Loucy (cell line): ENCODE measurements at regions not wholly inside any gene's neighbourhood (a gene's known extent, or its start where the extent isn't known, plus 50 kb on each side); places are given as distances from the start of the nearest gene placed in this dataset.

Source experiments
- EZH2phosphoT487 ChIP-seq: fragments of 200-600 bp; IDR thresholded peaks from 2 replicates; pipeline ENCODE4 v1.6.1; 2018; ENCODE audit warnings: antibody characterized with exemption, mild to moderate bottlenecking, moderate library complexity, borderline replicate concordance
- TF ChIP-seq, protein P1 (sequence below): fragments of 200-600 bp; sonication (generic); conservative IDR thresholded peaks from 2 replicates; pipeline ENCODE4 v1.5.1; 2014; ENCODE audit warnings: mild to moderate bottlenecking, antibody characterized with exemption, low read length

DNA sequence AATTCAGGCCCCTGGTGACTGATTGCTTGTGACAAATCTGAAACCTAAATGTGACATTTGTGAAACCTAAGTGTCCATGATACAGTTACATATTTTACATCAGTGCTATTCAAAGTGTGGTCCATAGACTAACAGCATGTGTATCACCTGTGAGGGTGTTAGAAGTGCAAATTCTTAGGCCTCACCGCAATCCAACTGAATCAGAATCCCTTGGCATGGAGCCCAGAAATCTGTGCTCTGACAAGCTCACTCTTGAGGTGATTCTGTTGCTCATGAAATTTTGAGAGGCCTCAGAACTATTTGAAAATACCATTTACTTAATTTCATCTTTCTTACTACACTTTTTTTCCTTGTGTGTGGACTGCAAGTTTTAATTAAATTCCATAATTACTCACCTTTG is 587.9 kb downstream of the ADGRL2 start:
- TF ChIP-seq EZH2phosphoT487, result no peak
- TF ChIP-seq, protein P1, sequence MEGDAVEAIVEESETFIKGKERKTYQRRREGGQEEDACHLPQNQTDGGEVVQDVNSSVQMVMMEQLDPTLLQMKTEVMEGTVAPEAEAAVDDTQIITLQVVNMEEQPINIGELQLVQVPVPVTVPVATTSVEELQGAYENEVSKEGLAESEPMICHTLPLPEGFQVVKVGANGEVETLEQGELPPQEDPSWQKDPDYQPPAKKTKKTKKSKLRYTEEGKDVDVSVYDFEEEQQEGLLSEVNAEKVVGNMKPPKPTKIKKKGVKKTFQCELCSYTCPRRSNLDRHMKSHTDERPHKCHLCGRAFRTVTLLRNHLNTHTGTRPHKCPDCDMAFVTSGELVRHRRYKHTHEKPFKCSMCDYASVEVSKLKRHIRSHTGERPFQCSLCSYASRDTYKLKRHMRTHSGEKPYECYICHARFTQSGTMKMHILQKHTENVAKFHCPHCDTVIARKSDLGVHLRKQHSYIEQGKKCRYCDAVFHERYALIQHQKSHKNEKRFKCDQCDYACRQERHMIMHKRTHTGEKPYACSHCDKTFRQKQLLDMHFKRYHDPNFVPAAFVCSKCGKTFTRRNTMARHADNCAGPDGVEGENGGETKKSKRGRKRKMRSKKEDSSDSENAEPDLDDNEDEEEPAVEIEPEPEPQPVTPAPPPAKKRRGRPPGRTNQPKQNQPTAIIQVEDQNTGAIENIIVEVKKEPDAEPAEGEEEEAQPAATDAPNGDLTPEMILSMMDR, result no peak
